HFF-Myc (cell line): ENCODE measurements at regions not wholly inside any gene's neighbourhood (a gene's known extent, or its start where the extent isn't known, plus 50 kb on each side); places are given as distances from the start of the nearest gene placed in this dataset.
"Not testable (repeated sequence)": the region's sequence is repeated elsewhere in the genome, so short reads cannot be mapped to it uniquely, and the experiment has no call there.

Source experiments
- DNase-seq: peaks from one replicate; pipeline ENCODE4 v3.0.0-alpha.2; 2011; ENCODE audit warnings: low read depth; ENCODE audit errors: extremely low read depth
- H3K4me3 ChIP-seq: replicated peaks from 2 replicates; pipeline ENCODE4 v1.5.1; 2011; ENCODE audit warnings: low read depth, mild to moderate bottlenecking, control low read depth, low read length
- TF ChIP-seq, protein P1 (sequence below): IDR thresholded peaks from 2 replicates; pipeline ENCODE4 v1.5.1; 2012; ENCODE audit warnings: mild to moderate bottlenecking, low read depth, low read length, control low read depth; ENCODE audit errors: missing control alignments

DNA sequence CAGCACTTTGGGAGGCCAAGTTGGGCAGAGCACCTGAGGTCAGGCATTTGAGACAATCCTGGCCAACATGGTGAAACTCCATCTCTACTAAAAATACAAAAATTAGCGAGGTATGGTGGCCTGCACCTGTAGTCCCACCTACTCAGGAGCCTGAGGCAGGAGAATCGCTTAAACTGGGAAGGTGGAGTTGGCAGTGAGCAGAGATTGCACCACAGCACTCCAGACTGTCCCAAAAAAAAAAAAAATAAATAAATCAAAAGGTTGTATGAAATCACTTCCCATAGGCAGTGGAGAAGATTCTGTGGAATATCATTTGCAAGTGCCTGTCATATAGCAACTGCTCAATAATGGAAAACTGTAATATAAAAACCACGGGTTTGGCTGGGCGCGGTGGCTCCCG lies 65.1 kb upstream of the SERBP1 start:
- TF ChIP-seq, protein P1, sequence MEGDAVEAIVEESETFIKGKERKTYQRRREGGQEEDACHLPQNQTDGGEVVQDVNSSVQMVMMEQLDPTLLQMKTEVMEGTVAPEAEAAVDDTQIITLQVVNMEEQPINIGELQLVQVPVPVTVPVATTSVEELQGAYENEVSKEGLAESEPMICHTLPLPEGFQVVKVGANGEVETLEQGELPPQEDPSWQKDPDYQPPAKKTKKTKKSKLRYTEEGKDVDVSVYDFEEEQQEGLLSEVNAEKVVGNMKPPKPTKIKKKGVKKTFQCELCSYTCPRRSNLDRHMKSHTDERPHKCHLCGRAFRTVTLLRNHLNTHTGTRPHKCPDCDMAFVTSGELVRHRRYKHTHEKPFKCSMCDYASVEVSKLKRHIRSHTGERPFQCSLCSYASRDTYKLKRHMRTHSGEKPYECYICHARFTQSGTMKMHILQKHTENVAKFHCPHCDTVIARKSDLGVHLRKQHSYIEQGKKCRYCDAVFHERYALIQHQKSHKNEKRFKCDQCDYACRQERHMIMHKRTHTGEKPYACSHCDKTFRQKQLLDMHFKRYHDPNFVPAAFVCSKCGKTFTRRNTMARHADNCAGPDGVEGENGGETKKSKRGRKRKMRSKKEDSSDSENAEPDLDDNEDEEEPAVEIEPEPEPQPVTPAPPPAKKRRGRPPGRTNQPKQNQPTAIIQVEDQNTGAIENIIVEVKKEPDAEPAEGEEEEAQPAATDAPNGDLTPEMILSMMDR = no peak
- H3K4me3 ChIP-seq = no peak overlapping the region
- DNase-seq = no peak

DNA sequence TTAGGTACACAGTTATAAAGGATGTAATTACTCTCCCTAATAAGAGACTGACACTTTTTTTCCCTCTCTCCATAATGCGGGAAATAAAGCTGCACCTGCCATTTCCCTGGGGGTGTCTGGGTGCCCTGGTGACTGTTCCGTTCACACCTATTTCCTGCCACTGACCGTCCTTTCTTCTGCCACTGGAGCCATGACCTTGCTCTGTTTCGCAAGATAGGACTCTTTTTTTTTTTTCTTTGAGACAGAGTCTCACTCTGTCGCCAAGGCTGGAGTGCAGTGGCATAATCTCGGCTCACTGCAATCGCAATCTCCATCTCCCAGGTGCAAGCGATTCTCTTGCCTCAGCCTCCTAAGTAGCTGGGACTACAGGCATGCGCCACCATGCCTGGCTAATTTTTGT lies 66.1 kb upstream of the SERBP1 start:
- TF ChIP-seq, protein P1 = no peak
- DNase-seq = no peak
- H3K4me3 ChIP-seq = no peak overlapping the region

DNA sequence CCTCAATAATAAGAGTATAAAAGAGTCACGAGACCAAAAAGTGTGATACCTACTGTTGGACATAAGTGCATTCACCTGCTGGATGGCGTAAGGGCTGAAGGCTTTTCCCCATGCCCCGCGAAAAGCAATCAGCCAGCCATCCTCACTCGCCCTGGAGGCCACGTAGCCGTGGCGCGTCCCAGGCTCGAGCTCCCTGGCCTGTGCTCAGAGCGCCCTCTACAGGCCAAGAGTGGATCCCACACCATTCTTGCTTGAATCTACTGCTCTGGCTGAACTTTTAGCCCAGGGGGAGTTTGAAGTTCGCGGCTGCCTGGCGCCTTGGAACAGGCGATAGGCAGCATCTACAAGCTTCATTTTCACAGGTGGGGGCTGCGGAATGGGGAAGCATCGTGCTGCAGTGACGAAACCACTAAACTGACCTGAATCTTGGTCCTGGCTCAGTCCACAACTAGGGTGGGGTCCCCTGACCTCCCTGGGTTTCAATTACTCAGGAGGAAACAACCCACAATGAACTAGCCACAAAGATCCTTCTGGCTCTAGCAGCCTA lies 70.3 kb upstream of the SERBP1 start:
- peak; percentile 56 for DNase-seq
- TF ChIP-seq, protein P1 = peak; percentile 99
- no peak overlapping the region for H3K4me3 ChIP-seq

DNA sequence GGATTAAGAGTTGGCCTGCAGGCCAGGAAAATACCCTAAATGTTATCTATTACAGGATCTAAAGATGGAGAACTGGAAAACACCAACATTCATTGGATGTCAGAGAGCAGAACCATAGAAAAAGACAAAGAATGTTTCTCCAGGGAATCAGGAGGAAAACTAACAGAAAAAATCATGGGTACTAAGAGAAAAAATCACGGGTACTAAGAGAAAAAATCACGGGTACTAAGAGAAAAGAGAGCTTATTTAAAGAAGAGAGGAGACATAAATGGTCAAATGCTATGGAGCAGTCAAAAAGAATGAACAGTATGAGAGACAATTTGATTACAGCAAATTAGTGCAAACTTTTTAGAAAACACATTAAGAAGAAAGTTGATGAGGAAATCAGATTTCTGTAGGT lies 73.8 kb upstream of the SERBP1 start:
- TF ChIP-seq, protein P1 = no peak
- DNase-seq = no peak
- H3K4me3 ChIP-seq = no peak overlapping the region

DNA sequence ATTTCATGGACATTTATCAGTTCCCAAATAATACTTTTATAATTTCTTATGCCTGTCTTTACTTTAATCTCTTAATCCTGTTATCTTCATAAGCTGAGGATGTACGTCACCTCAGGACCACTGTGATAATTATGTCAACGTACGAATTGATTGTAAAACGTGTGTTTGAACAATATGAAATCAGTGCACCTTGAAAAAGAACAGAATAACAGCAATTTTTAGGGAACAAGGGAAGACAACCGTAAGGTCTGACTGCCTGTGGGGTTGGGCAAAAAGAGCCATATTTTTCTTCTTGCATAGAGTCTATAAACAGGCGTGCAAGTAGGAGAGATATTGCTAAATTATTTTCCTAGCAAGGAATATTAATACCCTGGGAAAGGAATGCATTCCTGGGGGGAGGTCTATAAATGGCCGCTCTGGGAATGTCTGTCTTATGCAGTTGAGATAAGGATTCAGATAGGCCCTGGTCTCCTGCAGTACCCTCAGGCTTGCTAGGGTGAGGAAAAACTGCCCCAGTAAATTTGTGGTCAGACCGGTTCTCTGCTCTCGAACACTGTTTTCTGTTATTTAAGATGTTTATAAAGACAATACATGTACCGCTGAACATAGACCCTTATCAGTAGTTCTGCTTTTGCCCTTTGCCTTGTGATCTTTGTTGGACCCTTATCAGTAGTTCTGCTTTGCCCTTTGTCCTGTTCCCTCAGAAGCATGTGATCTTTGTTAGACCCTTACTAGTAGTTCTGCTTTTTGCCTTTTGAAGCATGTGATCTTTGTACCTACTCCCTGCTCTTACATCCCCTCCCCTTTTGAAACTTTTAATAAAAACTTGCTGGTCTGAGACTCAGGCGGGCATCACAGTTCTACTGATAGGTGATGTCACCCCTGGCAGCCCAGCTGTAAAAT lies 83.4 kb upstream of the SERBP1 start:
- DNase-seq, H3K4me3 ChIP-seq: not testable (repeated sequence)

DNA sequence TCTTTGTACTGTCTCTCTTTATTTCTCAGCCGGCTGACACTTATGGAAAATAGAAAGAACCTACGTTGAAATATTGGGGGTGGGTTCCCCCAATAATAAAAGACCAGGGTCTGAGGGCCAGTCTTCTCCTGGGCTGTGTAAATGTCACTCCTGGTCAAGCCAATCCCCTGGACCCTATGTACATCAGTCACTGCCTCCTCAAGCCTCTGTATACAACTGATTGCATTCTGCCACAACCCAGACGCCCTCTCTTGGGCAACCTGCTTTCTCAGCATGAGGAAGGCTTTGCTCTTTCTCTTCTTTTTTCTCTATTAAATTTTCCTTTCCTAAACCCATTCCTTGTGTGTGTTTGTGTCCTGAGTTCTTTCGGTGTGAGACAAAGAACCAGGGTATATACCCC lies 84.1 kb upstream of the SERBP1 start:
- TF ChIP-seq, protein P1 = no peak
- H3K4me3 ChIP-seq = no peak overlapping the region
- DNase-seq = no peak

DNA sequence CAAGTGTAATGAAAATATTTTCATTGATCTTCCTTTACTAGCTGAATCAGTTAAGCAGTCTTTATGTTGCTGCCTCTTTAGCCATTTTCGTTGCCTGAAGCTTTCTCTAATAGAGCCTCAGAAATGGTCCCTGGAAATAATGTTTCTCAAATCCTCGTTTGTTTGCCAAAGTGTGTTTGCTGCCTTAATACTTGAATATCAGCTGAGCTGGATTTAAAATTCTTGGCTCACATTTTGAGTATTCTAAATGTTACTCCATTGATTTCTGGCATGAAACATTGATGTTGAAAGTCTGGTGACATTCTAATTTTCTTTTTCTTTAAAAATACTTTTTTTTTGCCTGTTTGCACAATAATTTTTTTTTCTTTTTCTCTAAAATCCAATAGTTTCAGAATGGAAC lies 84.6 kb upstream of the SERBP1 start:
- H3K4me3 ChIP-seq = no peak overlapping the region
- no peak for DNase-seq
- TF ChIP-seq, protein P1 = no peak
